Effector memory CD4-positive, alpha-beta T cell (primary cell): ENCODE measurements at regions not wholly inside any gene's neighbourhood (a gene's known extent, or its start where the extent isn't known, plus 50 kb on each side); places are given as distances from the start of the nearest gene placed in this dataset.
"Not testable (repeated sequence)": the region's sequence is repeated elsewhere in the genome, so short reads cannot be mapped to it uniquely, and the experiment has no call there.

Experiments used
- DNase-seq, 3 donors: peaks; one replicate each; pipeline ENCODE4 v3.0.0-alpha.2; 2020
- H3K27ac ChIP-seq: 2 replicates; pipeline ENCODE4 v1.7.0; 2013; ENCODE audit warnings: mild to moderate bottlenecking, low read length, moderate library complexity; ENCODE audit not compliant: insufficient read depth, poor library complexity, severe bottlenecking
- H3K27me3 ChIP-seq: replicated peaks from 2 replicates; pipeline ENCODE4 v1.7.0; 2013; ENCODE audit warnings: mild to moderate bottlenecking, low read length; ENCODE audit not compliant: insufficient read depth, control insufficient read depth, poor library complexity, severe bottlenecking
- H3K36me3 ChIP-seq: 2 replicates; pipeline ENCODE4 v1.7.0; 2013; ENCODE audit warnings: mild to moderate bottlenecking, low read length, moderate library complexity; ENCODE audit not compliant: control insufficient read depth, insufficient read depth
- H3K4me1 ChIP-seq: 2 replicates; pipeline ENCODE4 v1.7.0; 2013; ENCODE audit warnings: low read length, mild to moderate bottlenecking; ENCODE audit not compliant: control insufficient read depth, insufficient read depth, poor library complexity, severe bottlenecking
- H3K4me3 ChIP-seq: 2 replicates; pipeline ENCODE4 v1.7.0; 2013; ENCODE audit warnings: low read length, low read depth, mild to moderate bottlenecking; ENCODE audit not compliant: insufficient read depth, poor library complexity, severe bottlenecking
- H3K9me3 ChIP-seq: 2 replicates; pipeline ENCODE4 v1.7.0; 2013; ENCODE audit warnings: mild to moderate bottlenecking, low read length, moderate library complexity; ENCODE audit not compliant: control insufficient read depth

- H3K9me3 ChIP-seq, H3K27me3 ChIP-seq, DNase-seq, H3K27ac ChIP-seq, H3K4me3 ChIP-seq, H3K36me3 ChIP-seq, H3K4me1 ChIP-seq: not testable (repeated sequence)
These were observed 98.4 kb upstream of the CCZ1B start for GRCh38 chr7:6924523-6924922.

- H3K4me1 ChIP-seq, H3K27me3 ChIP-seq, H3K9me3 ChIP-seq, H3K27ac ChIP-seq, DNase-seq, H3K4me3 ChIP-seq, H3K36me3 ChIP-seq: not testable (repeated sequence)
These were observed 100.4 kb upstream of the CCZ1B start for GRCh38 chr7:6926193-6927174.

- H3K4me3 ChIP-seq, H3K4me1 ChIP-seq: not testable (repeated sequence)
These were observed 101.6 kb upstream of the CCZ1B start for GRCh38 chr7:6927643-6928042.

GRCh38 chr7:6929588-6929987 is 103.5 kb upstream of the CCZ1B start:
- H3K27ac ChIP-seq, H3K4me1 ChIP-seq, DNase-seq, H3K36me3 ChIP-seq, H3K9me3 ChIP-seq, H3K27me3 ChIP-seq, H3K4me3 ChIP-seq: not testable (repeated sequence)

More at GRCh38 chr7:6927643-6928042, 101.6 kb upstream of the CCZ1B start:
- not testable (repeated sequence) for H3K36me3 ChIP-seq, H3K27me3 ChIP-seq, H3K9me3 ChIP-seq, H3K27ac ChIP-seq, DNase-seq

- not testable (repeated sequence) for H3K27me3 ChIP-seq, H3K4me3 ChIP-seq, H3K9me3 ChIP-seq, H3K36me3 ChIP-seq, H3K4me1 ChIP-seq, DNase-seq, H3K27ac ChIP-seq
These were observed 104.1 kb upstream of the CCZ1B start for GRCh38 chr7:6930081-6930635.

- H3K4me1 ChIP-seq, H3K27ac ChIP-seq, H3K9me3 ChIP-seq, H3K4me3 ChIP-seq, H3K27me3 ChIP-seq, H3K36me3 ChIP-seq: not testable (repeated sequence)
- DNase-seq: peak in 1 of 3 donors; percentile 13
These were observed 104.7 kb upstream of the CCZ1B start for GRCh38 chr7:6930787-6931186.

GRCh38 chr7:6931456-6931855 is 105.4 kb upstream of the CCZ1B start:
- H3K27me3 ChIP-seq, H3K36me3 ChIP-seq, H3K4me3 ChIP-seq, H3K27ac ChIP-seq, DNase-seq, H3K4me1 ChIP-seq, H3K9me3 ChIP-seq: not testable (repeated sequence)

- not testable (repeated sequence) for H3K9me3 ChIP-seq, H3K27ac ChIP-seq, DNase-seq, H3K4me3 ChIP-seq, H3K36me3 ChIP-seq, H3K27me3 ChIP-seq, H3K4me1 ChIP-seq
These were observed 108.0 kb upstream of the CCZ1B start for GRCh38 chr7:6933954-6934632.

GRCh38 chr7:6934981-6935380 is 108.9 kb upstream of the CCZ1B start:
- Histone ChIP-seq H3K4me1 (no peaks in the 10 kb centered on the region), H3K27ac (no peak overlapping the region), H3K4me3 (no peak overlapping the region), H3K36me3 (no peaks in the 10 kb centered on the region), H3K9me3 (no peaks in the 10 kb centered on the region), H3K27me3 (no peaks in the 10 kb centered on the region)
- DNase-seq: no peak

GRCh38 chr7:6936626-6937025 is 110.6 kb upstream of the CCZ1B start:
- not testable (repeated sequence) for H3K36me3 ChIP-seq, DNase-seq, H3K4me3 ChIP-seq, H3K9me3 ChIP-seq, H3K27ac ChIP-seq, H3K27me3 ChIP-seq, H3K4me1 ChIP-seq
